Calu3 (cell line): ENCODE measurements at regions not wholly inside any gene's neighbourhood (a gene's known extent, or its start where the extent isn't known, plus 50 kb on each side); places are given as distances from the start of the nearest gene placed in this dataset.

Experiments used
- BruUV-seq: library from RNA; stranded (reverse); fragments of 400-500 nt; replicated peaks from 2 replicates; lab custom pipeline; 2021; lab: Mats Ljungman, UMichigan
- CTCF ChIA-PET: fragments of 300-600 bp; sonication (Branson Sonifier 250); formaldehyde crosslinking; loops from one replicate; lab custom pipeline; 2022; ENCODE audit warnings: antibody characterized with exemption; lab: Charles Lee
- DNase-seq: peaks from one replicate; pipeline ENCODE4 v3.0.0; 2022
- H3K27ac Mint-ChIP-seq: one replicate; pipeline ENCODE4 v1.8.0; 2022; ENCODE audit warnings: mixed read lengths; ENCODE audit not compliant: unreplicated experiment
- H3K27me3 Mint-ChIP-seq: one replicate; pipeline ENCODE4 v1.8.0; 2022; ENCODE audit warnings: mixed read lengths; ENCODE audit not compliant: unreplicated experiment
- H3K36me3 Mint-ChIP-seq: one replicate; pipeline ENCODE4 v1.8.0; 2022; ENCODE audit warnings: mild to moderate bottlenecking, moderate library complexity, mixed read lengths; ENCODE audit not compliant: insufficient read depth, unreplicated experiment
- H3K4me1 Mint-ChIP-seq: one replicate; pipeline ENCODE4 v1.8.0; 2022; ENCODE audit warnings: mild to moderate bottlenecking, low read depth, mixed read lengths; ENCODE audit not compliant: unreplicated experiment
- H3K4me3 Mint-ChIP-seq: one replicate; pipeline ENCODE4 v1.8.0; 2022; ENCODE audit warnings: mild to moderate bottlenecking, low read depth, moderate library complexity, mixed read lengths; ENCODE audit not compliant: unreplicated experiment
- H3K9me3 Mint-ChIP-seq: one replicate; pipeline ENCODE4 v1.8.0; 2022; ENCODE audit warnings: low read depth, mixed read lengths; ENCODE audit not compliant: unreplicated experiment
- CTCF ChIP-seq: fragments of 200-600 bp; IDR thresholded peaks from one replicate; pipeline ENCODE4 v1.8.0; 2022; ENCODE audit warnings: antibody characterized with exemption; ENCODE audit not compliant: unreplicated experiment
- intact Hi-C: fragments of 100-400 bp; cut with micrococcal nuclease; formaldehyde crosslinking; loops from one replicate; pipeline ENCODE4 v1.10.0; 2022; ENCODE audit not compliant: unreplicated experiment

GRCh38 chr18:78416853-78417252 is 562.8 kb upstream of the SALL3 start:
- Mint-ChIP-seq H3K4me1 (no peaks in the 10 kb centered on the region), H3K27me3 (no peaks in the 10 kb centered on the region), H3K27ac (no peak overlapping the region), H3K36me3 (no peaks in the 10 kb centered on the region), H3K9me3 (peaks cover 17% of the 10 kb centered on the region), H3K4me3 (no peak overlapping the region)
- no peak for TF ChIP-seq CTCF
- no peak for DNase-seq
- no TSS peak for BruUV-seq
- intact Hi-C loops, result no loop called here
- CTCF ChIA-PET, result no interaction called here

- no peak overlapping the region for H3K27ac Mint-ChIP-seq
- H3K27me3 Mint-ChIP-seq, result no peaks in the 10 kb centered on the region
- H3K4me3 Mint-ChIP-seq, result no peak overlapping the region
- no peak for TF ChIP-seq CTCF
- CTCF ChIA-PET, result no interaction called here
- intact Hi-C loops, result no loop called here
- H3K4me1 Mint-ChIP-seq, result no peaks in the 10 kb centered on the region
- DNase-seq, result no peak
- H3K9me3 Mint-ChIP-seq, result peaks cover 17% of the 10 kb centered on the region
- no peaks in the 10 kb centered on the region for H3K36me3 Mint-ChIP-seq
- no TSS peak for BruUV-seq
Observed at GRCh38 chr18:78418379-78418778, 561.2 kb upstream of the SALL3 start.

GRCh38 chr18:78419171-78419570 is 560.4 kb upstream of the SALL3 start:
- CTCF ChIA-PET, result no interaction called here
- BruUV-seq, result no TSS peak
- peaks cover 13% of the 10 kb centered on the region for H3K9me3 Mint-ChIP-seq
- no peaks in the 10 kb centered on the region for H3K4me1 Mint-ChIP-seq
- no peak for TF ChIP-seq CTCF
- no peak overlapping the region for H3K27ac Mint-ChIP-seq
- H3K27me3 Mint-ChIP-seq, result no peaks in the 10 kb centered on the region
- H3K36me3 Mint-ChIP-seq, result no peaks in the 10 kb centered on the region
- intact Hi-C loops, result no loop called here
- no peak overlapping the region for H3K4me3 Mint-ChIP-seq
- no peak for DNase-seq

- CTCF ChIA-PET, result no interaction called here
- Mint-ChIP-seq H3K4me1 (no peaks in the 10 kb centered on the region), H3K36me3 (no peaks in the 10 kb centered on the region), H3K27me3 (no peaks in the 10 kb centered on the region), H3K27ac (no peak overlapping the region), H3K9me3 (peaks cover 12% of the 10 kb centered on the region), H3K4me3 (no peak overlapping the region)
- no peak for TF ChIP-seq CTCF
- no TSS peak for BruUV-seq
- no peak for DNase-seq
- intact Hi-C loops, result no loop called here
Observed at GRCh38 chr18:78420116-78420515, 559.5 kb upstream of the SALL3 start.
